SK-N-SH (cell line): ENCODE measurements at regions not wholly inside any gene's neighbourhood (a gene's known extent, or its start where the extent isn't known, plus 50 kb on each side); places are given as distances from the start of the nearest gene placed in this dataset.

Experiments
- CTCF ChIA-PET: fragments of 300-600, 350-600 bp; formaldehyde crosslinking; extraction: SDS; loops from one replicate; lab custom pipeline; 2021; lab: Yijun Ruan, JAX
- POLR2A ChIA-PET: fragments of 350-600 bp; sonication (Branson Sonifier 250); formaldehyde crosslinking; extraction: SDS; loops from one replicate; lab custom pipeline; 2020; ENCODE audit warnings: antibody characterized with exemption, inconsistent platforms; lab: Yijun Ruan, JAX
- DNase-seq: peaks from one replicate; pipeline ENCODE4 v3.0.0; 2012
- H2AFZ ChIP-seq: fragments of 200-600 bp; sonication (generic); 2 replicates; pipeline ENCODE4 v1.8.1; 2016; ENCODE audit warnings: antibody characterized with exemption, mild to moderate bottlenecking, low read depth
- H3F3A ChIP-seq: fragments of 200-600 bp; sonication (generic); replicated peaks from 2 replicates; pipeline ENCODE3; 2016; ENCODE audit warnings: antibody characterized with exemption, mild to moderate bottlenecking; ENCODE audit not compliant: insufficient read depth
- H3K27ac ChIP-seq, 2 experiments: fragments of 200-500 bp in 1 of 2; fragments of 200-600 bp in 1 of 2; sonication (Bioruptor generic) in 1 of 2; sonication (generic), shearing (Covaris generic) in 1 of 2; 2 replicates each; pipeline versions ENCODE4 v1.5.1 to v1.6.1; 2014 to 2016; ENCODE audit warnings: low read depth in 2 of 2, inconsistent platforms in 1 of 2, low read length in 1 of 2, mild to moderate bottlenecking in 1 of 2, mixed read lengths in 1 of 2
- H3K27me3 ChIP-seq: fragments of 200-600 bp; sonication (generic), shearing (Covaris generic); 2 replicates; pipeline ENCODE4 v1.6.1; 2016; ENCODE audit warnings: mixed run types; ENCODE audit not compliant: insufficient read depth
- H3K36me3 ChIP-seq, 2 experiments: fragments of 200-500 bp in 1 of 2; fragments of 200-600 bp in 1 of 2; sonication (Bioruptor generic) in 1 of 2; sonication (generic) in 1 of 2; replicated peaks in 1 of 2; 2 replicates each; pipeline versions ENCODE3 to v1.5.1; 2014 to 2016; ENCODE audit warnings: low read length in 1 of 2, mild to moderate bottlenecking in 1 of 2; ENCODE audit not compliant: insufficient read depth in 2 of 2, control insufficient read depth in 1 of 2
- H3K4me1 ChIP-seq, 2 experiments: fragments of 200-500 bp in 1 of 2; fragments of 200-600 bp in 1 of 2; sonication (Bioruptor generic) in 1 of 2; sonication (generic), shearing (Covaris generic) in 1 of 2; 2 replicates each; pipeline versions ENCODE4 v1.5.1 to v1.6.1; 2014 to 2016; ENCODE audit warnings: low read depth in 1 of 2, low read length in 1 of 2, mixed run types in 1 of 2; ENCODE audit not compliant: insufficient read depth in 2 of 2, control insufficient read depth in 1 of 2
- H3K4me2 ChIP-seq: fragments of 200-600 bp; sonication (generic), shearing (Covaris generic); 2 replicates; pipeline ENCODE4 v1.6.1; 2017; ENCODE audit warnings: mixed run types
- H3K4me3 ChIP-seq, 2 experiments: fragments of 200-500 bp in 1 of 2; fragments of 200-600 bp in 1 of 2; sonication (Bioruptor generic) in 1 of 2; sonication (generic), shearing (Covaris generic) in 1 of 2; 2 replicates each; pipeline versions ENCODE4 v1.5.1 to v1.8.1; 2014 to 2016; ENCODE audit warnings: low read depth in 2 of 2, inconsistent platforms in 1 of 2, low read length in 1 of 2, mild to moderate bottlenecking in 1 of 2, mixed read lengths in 1 of 2, moderate library complexity in 1 of 2
- H3K79me2 ChIP-seq: fragments of 200-600 bp; sonication (generic); 2 replicates; pipeline ENCODE4 v1.8.1; 2017; ENCODE audit warnings: mild to moderate bottlenecking; ENCODE audit not compliant: insufficient read depth
- H3K9ac ChIP-seq: fragments of 200-600 bp; sonication (generic); 2 replicates; pipeline ENCODE4 v1.6.1; 2017; ENCODE audit warnings: mixed run types
- H3K9me2 ChIP-seq: fragments of 200-600 bp; sonication (generic); 2 replicates; pipeline ENCODE4 v1.6.1; 2017; ENCODE audit warnings: mixed run types
- H3K9me3 ChIP-seq: fragments of 200-600 bp; sonication (generic); 2 replicates; pipeline ENCODE4 v1.6.1; 2017; ENCODE audit warnings: mixed run types, mild to moderate bottlenecking, moderate library complexity
- H4K20me1 ChIP-seq: fragments of 200-600 bp; sonication (generic); 2 replicates; pipeline ENCODE4 v1.6.1; 2017; ENCODE audit warnings: mild to moderate bottlenecking, mixed run types; ENCODE audit not compliant: insufficient read depth
- CHD2 ChIP-seq: fragments of 150-350 bp; IDR thresholded peaks from 2 replicates; pipeline ENCODE4 v1.6.1; 2018; ENCODE audit warnings: low read length; ENCODE audit not compliant: partially characterized antibody
- CTCF ChIP-seq: fragments of 200-600 bp; sonication (generic); IDR thresholded peaks from 2 replicates; pipeline ENCODE4 v1.6.1; 2017; ENCODE audit warnings: antibody characterized with exemption, mild to moderate bottlenecking, moderate library complexity
- ELF1 ChIP-seq: IDR thresholded peaks from 2 replicates; pipeline ENCODE4 v1.4.0; 2012
- EZH2phosphoT487 ChIP-seq: fragments of 200-600 bp; sonication (generic); IDR thresholded peaks from 2 replicates; pipeline ENCODE4 v1.6.1; 2017; ENCODE audit warnings: low read depth, mixed run types, mild to moderate bottlenecking, antibody characterized with exemption, moderate library complexity, borderline replicate concordance
- FOSL2 ChIP-seq: IDR thresholded peaks from 2 replicates; pipeline ENCODE4 v1.4.0; 2012; ENCODE audit warnings: low read depth, mild to moderate bottlenecking, moderate library complexity, borderline replicate concordance
- FOXM1 ChIP-seq: IDR thresholded peaks from 2 replicates; pipeline ENCODE4 v1.4.0; 2012; ENCODE audit warnings: low read depth, mild to moderate bottlenecking
- GATA2 ChIP-seq: sonication (generic); formaldehyde crosslinking; IDR thresholded peaks from 2 replicates; pipeline ENCODE4 v1.5.0; 2020; ENCODE audit warnings: mild to moderate bottlenecking, missing genetic modification reagents
- IRF3 ChIP-seq: fragments of 150-350 bp; IDR thresholded peaks from 2 replicates; pipeline ENCODE4 v1.6.1; 2016; ENCODE audit warnings: mild to moderate bottlenecking, low read depth, low read length
- JUND ChIP-seq: IDR thresholded peaks from 2 replicates; pipeline ENCODE4 v1.4.0; 2012
- MEF2A ChIP-seq: IDR thresholded peaks from 2 replicates; pipeline ENCODE4 v1.4.0; 2012; ENCODE audit warnings: low read depth, borderline replicate concordance
- MXI1 ChIP-seq: IDR thresholded peaks from 2 replicates; pipeline ENCODE4 v1.6.1; 2012; ENCODE audit warnings: mild to moderate bottlenecking, low read depth, low read length, improper control_type of control experiment
- NFIC ChIP-seq: IDR thresholded peaks from 2 replicates; pipeline ENCODE4 v1.4.0; 2012; ENCODE audit warnings: borderline replicate concordance
- NRF1 ChIP-seq: IDR thresholded peaks from 2 replicates; pipeline ENCODE4 v1.6.1; 2012; ENCODE audit warnings: low read depth, mild to moderate bottlenecking, low read length
- PBX3 ChIP-seq: IDR thresholded peaks from 2 replicates; pipeline ENCODE4; 2012
- POLR2AphosphoS5 ChIP-seq: IDR thresholded peaks from 2 replicates; pipeline ENCODE4 v1.6.1; 2012; ENCODE audit warnings: low read depth, low read length
- RCOR1 ChIP-seq: fragments of 150-350 bp; IDR thresholded peaks from 2 replicates; pipeline ENCODE4 v1.6.1; 2017; ENCODE audit warnings: antibody characterized with exemption, low read length
- REST ChIP-seq: IDR thresholded peaks from 2 replicates; pipeline ENCODE4 v1.6.1; 2012; ENCODE audit warnings: mild to moderate bottlenecking, low read depth, low read length, moderate library complexity
- RFX5 ChIP-seq: IDR thresholded peaks from 2 replicates; pipeline ENCODE4 v1.6.1; 2012; ENCODE audit warnings: mild to moderate bottlenecking, improper control_type of control experiment, low read length
- RXRA ChIP-seq: IDR thresholded peaks from 2 replicates; pipeline ENCODE4 v1.4.0; 2012; ENCODE audit warnings: low read depth, mild to moderate bottlenecking, borderline replicate concordance
- SIN3A ChIP-seq: IDR thresholded peaks from 2 replicates; pipeline ENCODE4 v1.6.1; 2012; ENCODE audit warnings: low read depth, mild to moderate bottlenecking, low read length, moderate library complexity, borderline replicate concordance
- SMC3 ChIP-seq: IDR thresholded peaks from 2 replicates; pipeline ENCODE4 v1.6.1; 2012; ENCODE audit warnings: low read depth, low read length, improper control_type of control experiment
- TCF12 ChIP-seq: IDR thresholded peaks from 2 replicates; pipeline ENCODE4 v1.4.0; 2012
- TEAD4 ChIP-seq: IDR thresholded peaks from 2 replicates; pipeline ENCODE4 v1.4.0; 2012; ENCODE audit warnings: mild to moderate bottlenecking, borderline replicate concordance; ENCODE audit not compliant: insufficient read depth
- USF1 ChIP-seq: IDR thresholded peaks from 2 replicates; pipeline ENCODE4 v1.4.0; 2012; ENCODE audit warnings: low read depth, borderline replicate concordance
- USF2 ChIP-seq: fragments of 150-350 bp; IDR thresholded peaks from 2 replicates; pipeline ENCODE4 v1.6.1; 2017; ENCODE audit warnings: antibody characterized with exemption, low read length, low read depth, borderline replicate concordance
- YY1 ChIP-seq: IDR thresholded peaks from 2 replicates; pipeline ENCODE4 v1.4.0; 2012; ENCODE audit warnings: low read depth, mild to moderate bottlenecking
- WGBS: methylation state at CpG from one replicate; pipeline ENCODE4 v1.1.6; 2017; ENCODE audit warnings: low lambda C conversion rate; 5-methylcytosine and 5-hydroxymethylcytosine counted together

- Histone ChIP-seq H4K20me1 (no peaks in the 10 kb centered on the region), H3K9ac (no peak overlapping the region), H3K9me3 (no peaks in the 10 kb centered on the region), H3K9me2 (no peaks in the 10 kb centered on the region), H3K27ac (no peak overlapping the region), H3K27me3 (no peaks in the 10 kb centered on the region), H3F3A (no peaks in the 10 kb centered on the region), H3K4me2 (no peak overlapping the region), H3K79me2 (no peaks in the 10 kb centered on the region), H3K4me1 (peaks cover 0 to 3% of the 10 kb centered on the region in 2 experiments; a peak in 2 of 4 replicates), H2AFZ (no peak overlapping the region), H3K4me3 (no peak overlapping the region), H3K36me3 (no peaks in the 10 kb centered on the region)
- POLR2A ChIA-PET, result no interaction called here
- CTCF ChIA-PET, result interaction anchor here (0.7 to 3.9 kb wide), 3 partner anchors 14 to 580 kb away, joined by 3 to 15 read pairs (median 10); no protein-coding TSS in a partner anchor
- WGBS, result 41% methylated on average over 2 of the region's 2 CpGs
- DNase-seq, result no peak
- TF ChIP-seq FOSL2 (no peak), MEF2A (no peak), NFIC (peak; percentile 30; the same call in 1 of the 2 replicates), TCF12 (peak; percentile 94), REST (no peak), EZH2phosphoT487 (no peak), GATA2 (no peak), MXI1 (no peak), USF2 (no peak), RXRA (no peak), RFX5 (no peak), ELF1 (no peak), USF1 (no peak), POLR2AphosphoS5 (peak; percentile 57; the same call in 1 of the 2 replicates), RCOR1 (no peak), TEAD4 (peak; percentile 52; the same call in 1 of the 2 replicates), YY1 (no peak), SMC3 (no peak), PBX3 (peak; percentile 68), JUND (peak; percentile 26; the same call in 1 of the 2 replicates), NRF1 (no peak), SIN3A (no peak), CHD2 (no peak), IRF3 (no peak), CTCF (no peak), FOXM1 (no peak)
Measured at GRCh38 chr10:63753808-63754207, 232.6 kb downstream of the REEP3 start.
